Uterus (tissue), 3 donors: ENCODE measurements at regions not wholly inside any gene's neighbourhood (a gene's known extent, or its start where the extent isn't known, plus 50 kb on each side); places are given as distances from the start of the nearest gene placed in this dataset.

Experiments used
- DNase-seq, 2 donors: peaks; one replicate each; pipeline ENCODE4 v3.0.0-alpha.2; 2019 to 2020
- H3K27ac ChIP-seq, 2 donors: fragments of 200-600 bp; sonication (generic); 1 replicate in 1 of 2; 2 replicates in 1 of 2; pipeline ENCODE4 v1.5.1; 2016 to 2018
- H3K27me3 ChIP-seq, 2 donors: fragments of 200-600 bp; sonication (generic); one replicate each; pipeline ENCODE4 v1.5.1; 2018 to 2019; ENCODE audit warnings: control low read depth in 1 of 2
- H3K36me3 ChIP-seq, 2 donors: fragments of 200-600 bp; sonication (generic); one replicate each; pipeline ENCODE4 v1.5.1; 2019; ENCODE audit warnings: control low read depth in 1 of 2
- H3K4me1 ChIP-seq, 2 donors: fragments of 200-600 bp; sonication (generic); one replicate each; pipeline ENCODE4 v1.5.1; 2018 to 2019; ENCODE audit warnings: control low read depth in 1 of 2
- H3K4me3 ChIP-seq, 2 donors: fragments of 200-600 bp; sonication (generic); 1 replicate in 1 of 2; 2 replicates in 1 of 2; pipeline ENCODE4 v1.5.1; 2018 to 2019; ENCODE audit warnings: mild to moderate bottlenecking in 1 of 2
- H3K9me3 ChIP-seq, 2 donors: fragments of 200-600 bp; sonication (generic); one replicate each; pipeline ENCODE4 v1.5.1; 2019; ENCODE audit warnings: control low read depth in 1 of 2
- POLR2A ChIP-seq, 2 donors: fragments of 450-650 bp; IDR thresholded peaks; one replicate each; pipeline ENCODE4 v1.6.1; 2016; ENCODE audit warnings: antibody characterized with exemption in 2 of 2, mild to moderate bottlenecking in 1 of 2, moderate library complexity in 1 of 2
- intact Hi-C: fragments of 100-400 bp; cut with DNase I; formaldehyde crosslinking; loops from one replicate; pipeline ENCODE4 v1.15.1; 2023; ENCODE audit warnings: low total_unique reads
- TF ChIP-seq, protein P1 (sequence below), 4 experiments: fragments of 200-600 bp in 2 of 4; fragments of 450-650 bp in 2 of 4; sonication (generic) in 2 of 4; IDR thresholded peaks; one replicate each; pipeline ENCODE4 v1.5.1; 2016 to 2019; ENCODE audit warnings: antibody characterized with exemption in 4 of 4, mild to moderate bottlenecking in 2 of 4, moderate library complexity in 1 of 4
- donor health status: DM: yes; HTN: yes; CAD: no.

- DNase-seq: no peak
- no peak overlapping the region for H3K27ac ChIP-seq
- H3K4me3 ChIP-seq: no peak overlapping the region
- no peaks in the 10 kb centered on the region for H3K27me3 ChIP-seq
- no peaks in the 10 kb centered on the region for H3K9me3 ChIP-seq
- no peaks in the 10 kb centered on the region for H3K36me3 ChIP-seq
- H3K4me1 ChIP-seq: no peaks in the 10 kb centered on the region
- no peak for TF ChIP-seq POLR2A (IDR thresholded peaks at IDR 0.05)
- TF ChIP-seq, protein P1, sequence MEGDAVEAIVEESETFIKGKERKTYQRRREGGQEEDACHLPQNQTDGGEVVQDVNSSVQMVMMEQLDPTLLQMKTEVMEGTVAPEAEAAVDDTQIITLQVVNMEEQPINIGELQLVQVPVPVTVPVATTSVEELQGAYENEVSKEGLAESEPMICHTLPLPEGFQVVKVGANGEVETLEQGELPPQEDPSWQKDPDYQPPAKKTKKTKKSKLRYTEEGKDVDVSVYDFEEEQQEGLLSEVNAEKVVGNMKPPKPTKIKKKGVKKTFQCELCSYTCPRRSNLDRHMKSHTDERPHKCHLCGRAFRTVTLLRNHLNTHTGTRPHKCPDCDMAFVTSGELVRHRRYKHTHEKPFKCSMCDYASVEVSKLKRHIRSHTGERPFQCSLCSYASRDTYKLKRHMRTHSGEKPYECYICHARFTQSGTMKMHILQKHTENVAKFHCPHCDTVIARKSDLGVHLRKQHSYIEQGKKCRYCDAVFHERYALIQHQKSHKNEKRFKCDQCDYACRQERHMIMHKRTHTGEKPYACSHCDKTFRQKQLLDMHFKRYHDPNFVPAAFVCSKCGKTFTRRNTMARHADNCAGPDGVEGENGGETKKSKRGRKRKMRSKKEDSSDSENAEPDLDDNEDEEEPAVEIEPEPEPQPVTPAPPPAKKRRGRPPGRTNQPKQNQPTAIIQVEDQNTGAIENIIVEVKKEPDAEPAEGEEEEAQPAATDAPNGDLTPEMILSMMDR (IDR thresholded peaks at IDR 0.05): no peak
- intact Hi-C loops: no loop called here
Observed at GRCh38 chr10:118501171-118501570, 94.3 kb downstream of the PRLHR start.

DNA sequence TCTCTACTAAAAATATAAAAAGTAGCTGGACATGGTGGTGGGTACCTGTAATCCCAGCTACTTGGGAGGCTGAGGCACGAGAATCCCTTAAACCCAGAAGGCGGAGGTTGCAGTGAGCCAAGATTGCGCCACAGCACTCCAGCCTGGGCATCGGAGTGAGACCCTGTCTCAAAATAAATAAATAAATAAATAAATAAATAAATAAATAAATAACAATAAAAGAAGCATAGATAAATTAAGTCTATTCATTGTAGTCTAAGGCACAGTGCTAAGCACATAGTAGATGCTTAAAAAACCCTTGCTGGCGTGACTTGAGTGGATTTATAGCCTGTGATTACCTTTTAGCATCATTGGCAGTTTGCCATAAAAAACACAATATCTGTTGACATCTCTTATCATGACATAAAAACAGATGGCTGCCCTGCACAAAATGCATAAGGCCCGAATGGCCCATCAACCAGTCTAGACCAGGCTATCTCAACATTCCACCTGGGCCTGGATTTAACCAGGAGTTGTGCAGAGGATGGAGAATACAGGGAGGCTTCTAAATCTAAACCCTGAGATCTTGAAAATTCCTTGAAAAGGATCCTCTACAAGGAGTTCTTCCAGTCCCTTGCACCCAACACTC is 94.9 kb downstream of the PRLHR start:
- no peaks in the 10 kb centered on the region for H3K4me1 ChIP-seq
- H3K36me3 ChIP-seq: no peaks in the 10 kb centered on the region
- H3K27me3 ChIP-seq: no peaks in the 10 kb centered on the region
- no peak overlapping the region for H3K4me3 ChIP-seq
- no peak overlapping the region for H3K27ac ChIP-seq
- no peak for DNase-seq
- no peaks in the 10 kb centered on the region for H3K9me3 ChIP-seq
- no peak for TF ChIP-seq POLR2A (IDR thresholded peaks at IDR 0.05)
- TF ChIP-seq, protein P1 (IDR thresholded peaks at IDR 0.05): no peak
- intact Hi-C loops: no loop called here

- DNase-seq: no peak
- Histone ChIP-seq H3K9me3 (no peaks in the 10 kb centered on the region), H3K27ac (no peak overlapping the region), H3K4me3 (no peak overlapping the region), H3K27me3 (no peaks in the 10 kb centered on the region), H3K4me1 (no peaks in the 10 kb centered on the region), H3K36me3 (no peaks in the 10 kb centered on the region)
- TF ChIP-seq, protein P1 (IDR thresholded peaks at IDR 0.05): no peak
- TF ChIP-seq POLR2A (IDR thresholded peaks at IDR 0.05): no peak
- intact Hi-C loops: no loop called here
Observed at GRCh38 chr10:118499186-118499585, 96.3 kb downstream of the PRLHR start.

DNA sequence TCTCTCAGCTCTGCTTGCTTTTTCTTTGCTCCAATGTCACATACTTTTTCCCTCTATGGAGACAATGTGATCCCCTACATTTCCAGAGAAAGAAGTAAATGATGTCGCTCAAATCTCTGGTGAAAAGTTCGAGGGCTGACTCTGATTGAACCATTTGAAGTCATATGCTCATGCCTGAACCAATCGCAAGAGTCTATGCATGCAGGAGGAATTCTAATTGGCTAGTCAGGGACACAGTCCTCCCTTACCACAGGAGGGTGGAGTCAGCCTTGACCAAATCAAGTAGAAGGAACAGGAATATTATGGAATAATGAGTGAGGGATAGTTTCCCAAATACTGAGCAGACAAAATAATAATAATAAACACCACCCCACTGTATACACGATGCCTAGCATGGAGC is 96.8 kb downstream of the PRLHR start:
- Histone ChIP-seq H3K27ac (no peak overlapping the region), H3K27me3 (no peaks in the 10 kb centered on the region), H3K4me3 (no peak overlapping the region), H3K4me1 (no peaks in the 10 kb centered on the region), H3K9me3 (no peaks in the 10 kb centered on the region), H3K36me3 (no peaks in the 10 kb centered on the region)
- intact Hi-C loops: no loop called here
- TF ChIP-seq POLR2A (IDR thresholded peaks at IDR 0.05): no peak
- TF ChIP-seq, protein P1 (IDR thresholded peaks at IDR 0.05): no peak
- no peak for DNase-seq

DNA sequence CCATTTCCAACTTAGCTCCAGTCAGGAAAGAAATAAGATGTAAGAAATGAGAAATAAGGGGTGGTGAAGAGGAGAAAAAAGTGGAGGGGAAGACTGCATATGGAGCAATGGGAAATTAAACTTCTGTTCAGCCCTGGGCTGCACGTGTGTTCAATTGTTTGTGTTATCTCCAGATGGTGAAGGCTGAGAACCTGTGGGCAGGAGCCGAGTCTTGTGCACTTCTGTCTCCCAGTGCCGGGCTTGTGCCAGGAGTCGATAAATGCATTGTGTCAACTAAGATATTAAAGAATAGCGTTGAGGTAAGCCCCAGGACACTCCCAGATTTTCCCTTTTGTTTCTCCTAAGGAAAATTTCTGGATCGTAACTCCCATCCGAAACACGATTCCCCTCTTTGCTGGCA is 98.2 kb downstream of the PRLHR start:
- TF ChIP-seq, protein P1 (IDR thresholded peaks at IDR 0.05): no peak
- TF ChIP-seq POLR2A (IDR thresholded peaks at IDR 0.05): no peak
- H3K4me3 ChIP-seq: no peak overlapping the region
- intact Hi-C loops: no loop called here
- no peak overlapping the region for H3K27ac ChIP-seq
- no peaks in the 10 kb centered on the region for H3K4me1 ChIP-seq
- no peaks in the 10 kb centered on the region for H3K9me3 ChIP-seq
- no peak for DNase-seq
- no peaks in the 10 kb centered on the region for H3K27me3 ChIP-seq
- H3K36me3 ChIP-seq: no peaks in the 10 kb centered on the region
